ENCODE measurements at regions not wholly inside any gene's neighbourhood (a gene's known extent, or its start where the extent isn't known, plus 50 kb on each side); places are given as distances from the start of the nearest gene placed in this dataset.

- Histone ChIP-seq H3K4me2 (no peak overlapping the region), H3K4me3 (no peak overlapping the region), H3K4me1 (peaks cover 10% of the 10 kb centered on the region; the same call in 2 of the 3 replicates), H3K27ac (no peak overlapping the region), H3K9me3 (peaks cover 7% of the 10 kb centered on the region; the same call in 1 of the 3 replicates)
- CTCF ChIA-PET, result interaction anchor here (1.5 kb wide), 1 partner anchor 11 kb away, joined by 4 read pairs; no protein-coding TSS in a partner anchor
- POLR2A ChIA-PET, result no interaction called here
- FAIRE-seq, result no peak
- DNase-seq (ENCODE audit: low read depth in 1 of 2, low spot score in 1 of 2), result no peak
- no peak for TF ChIP-seq FOSL2 (IDR thresholded peaks at IDR 0.05)
- no peak for TF ChIP-seq FOSL2 (CRISPR knock-in tag; IDR thresholded peaks at IDR 0.05)
- TF ChIP-seq E2F6 (IDR thresholded peaks at IDR 0.05; ENCODE audit: borderline replicate concordance, low read depth), result no peak
- WGBS (ENCODE audit: missing lambda C conversion rate), result 38% methylated on average over 6 of the region's 6 CpGs
- ATAC-seq, result no peak
Observed at GRCh38 chr2:106653465-106653864, 166.3 kb downstream of the CD8B2 start.

GRCh38 chr2:106658616-106659015 is 171.5 kb downstream of the CD8B2 start:
- H3K4me3 ChIP-seq, result no peak overlapping the region
- ChIA-PET CTCF (no interaction called here), POLR2A (no interaction called here)
- H3K9me3 ChIP-seq, result peaks cover 12% of the 10 kb centered on the region; the same call in 1 of the 3 replicates
- WGBS (ENCODE audit: missing lambda C conversion rate), result 57% methylated on average over 4 of the region's 4 CpGs
- ATAC-seq (no peak), FAIRE-seq (no peak), DNase-seq (ENCODE audit: low read depth in 1 of 2, low spot score in 1 of 2) (no peak)
- no peaks in the 10 kb centered on the region for H3K4me1 ChIP-seq
- H3K27ac ChIP-seq, result no peak overlapping the region
- TF ChIP-seq ZC3H11A (IDR thresholded peaks at IDR 0.05) (no peak), KDM5A (IDR thresholded peaks at IDR 0.05) (no peak), ZNF302 (CRISPR knock-in tag; IDR thresholded peaks at IDR 0.05) (no peak), HOXB5 (CRISPR knock-in tag; IDR thresholded peaks at IDR 0.05) (no peak), TFCP2L1 (CRISPR knock-in tag; IDR thresholded peaks at IDR 0.05) (no peak), POLR2AphosphoS2 (conservative IDR thresholded peaks at IDR 0.05; ENCODE audit: low read length) (no peak), KDM1A (IDR thresholded peaks at IDR 0.05; ENCODE audit: low read depth) (no peak), CTCF (IDR thresholded peaks at IDR 0.05) (no peak), ATOH8 (CRISPR knock-in tag; IDR thresholded peaks at IDR 0.05; ENCODE audit: low read depth) (no peak), PBX3 (IDR thresholded peaks at IDR 0.05) (no peak), CHD4 (IDR thresholded peaks at IDR 0.05; ENCODE audit: borderline replicate concordance) (no peak), FOXS1 (CRISPR knock-in tag; IDR thresholded peaks at IDR 0.05) (no peak), MYC (IDR thresholded peaks at IDR 0.05; ENCODE audit: borderline replicate concordance, low read length) (no peak), PHF8 (IDR thresholded peaks at IDR 0.05; ENCODE audit: borderline replicate concordance, low read depth) (no peak), JUNB (IDR thresholded peaks at IDR 0.05) (no peak), EHMT2 (IDR thresholded peaks at IDR 0.05; ENCODE audit: low read depth) (no peak)
- H3K4me2 ChIP-seq, result no peak overlapping the region

- ChIA-PET POLR2A (no interaction called here), CTCF (no interaction called here)
- peaks cover 17% of the 10 kb centered on the region; the same call in 2 of the 3 replicates for H3K9me3 ChIP-seq
- TF ChIP-seq SREBF2 (IDR thresholded peaks at IDR 0.05), result no peak
- TF ChIP-seq PHF8 (IDR thresholded peaks at IDR 0.05; ENCODE audit: borderline replicate concordance, low read depth), result no peak
- no peak for FAIRE-seq
- H3K4me3 ChIP-seq, result no peak overlapping the region
- H3K4me1 ChIP-seq, result no peaks in the 10 kb centered on the region
- no peak overlapping the region for H3K27ac ChIP-seq
- no peak overlapping the region for H3K4me2 ChIP-seq
- 7% methylated on average over 3 of the region's 3 CpGs for WGBS (ENCODE audit: missing lambda C conversion rate)
- no peak for ATAC-seq
- DNase-seq (ENCODE audit: low read depth in 1 of 2, low spot score in 1 of 2), result no peak
Observed at GRCh38 chr2:106664669-106665068, 177.5 kb downstream of the CD8B2 start.
